ENCODE measurements at regions not wholly inside any gene's neighbourhood (a gene's known extent, or its start where the extent isn't known, plus 50 kb on each side); places are given as distances from the start of the nearest gene placed in this dataset.

- Histone ChIP-seq H3K4me3 (ENCODE audit: low read depth, low read length) (no peak overlapping the region), H3K36me3 (ENCODE audit: control insufficient read depth in 2 of 2, insufficient read depth in 1 of 2, low read length in 2 of 2) (no peaks in the 10 kb centered on the region), H3K27ac (ENCODE audit: extremely low read depth, low read depth, low read length) (no peak overlapping the region), H3K4me1 (ENCODE audit: control insufficient read depth, insufficient read depth, low read length) (no peaks in the 10 kb centered on the region), H3K9me3 (ENCODE audit: control insufficient read depth, insufficient read depth, low read depth, low read length) (no peaks in the 10 kb centered on the region)
- CTCF ChIA-PET, result no interaction called here
- POLR2A ChIA-PET, result no interaction called here
- no peak for TF ChIP-seq ZSCAN30 (tag by site-specific recombination; IDR thresholded peaks at IDR 0.05)
- TF ChIP-seq ZBTB7A (tag by site-specific recombination; IDR thresholded peaks at IDR 0.05; ENCODE audit: low read depth), result no peak
- no peak for TF ChIP-seq ZNF660 (tag by site-specific recombination; IDR thresholded peaks at IDR 0.05)
- no peak for TF ChIP-seq ZNF292 (tag by site-specific recombination; IDR thresholded peaks at IDR 0.05; ENCODE audit: borderline replicate concordance, low read depth)
- TF ChIP-seq REPIN1 (tag by site-specific recombination; IDR thresholded peaks at IDR 0.05; ENCODE audit: low read depth), result no peak
- TF ChIP-seq, protein P1, sequence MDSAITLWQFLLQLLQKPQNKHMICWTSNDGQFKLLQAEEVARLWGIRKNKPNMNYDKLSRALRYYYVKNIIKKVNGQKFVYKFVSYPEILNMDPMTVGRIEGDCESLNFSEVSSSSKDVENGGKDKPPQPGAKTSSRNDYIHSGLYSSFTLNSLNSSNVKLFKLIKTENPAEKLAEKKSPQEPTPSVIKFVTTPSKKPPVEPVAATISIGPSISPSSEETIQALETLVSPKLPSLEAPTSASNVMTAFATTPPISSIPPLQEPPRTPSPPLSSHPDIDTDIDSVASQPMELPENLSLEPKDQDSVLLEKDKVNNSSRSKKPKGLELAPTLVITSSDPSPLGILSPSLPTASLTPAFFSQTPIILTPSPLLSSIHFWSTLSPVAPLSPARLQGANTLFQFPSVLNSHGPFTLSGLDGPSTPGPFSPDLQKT (IDR thresholded peaks at IDR 0.05; ENCODE audit: borderline replicate concordance, low read depth, low read length), result no peak
- TF ChIP-seq, protein P2, sequence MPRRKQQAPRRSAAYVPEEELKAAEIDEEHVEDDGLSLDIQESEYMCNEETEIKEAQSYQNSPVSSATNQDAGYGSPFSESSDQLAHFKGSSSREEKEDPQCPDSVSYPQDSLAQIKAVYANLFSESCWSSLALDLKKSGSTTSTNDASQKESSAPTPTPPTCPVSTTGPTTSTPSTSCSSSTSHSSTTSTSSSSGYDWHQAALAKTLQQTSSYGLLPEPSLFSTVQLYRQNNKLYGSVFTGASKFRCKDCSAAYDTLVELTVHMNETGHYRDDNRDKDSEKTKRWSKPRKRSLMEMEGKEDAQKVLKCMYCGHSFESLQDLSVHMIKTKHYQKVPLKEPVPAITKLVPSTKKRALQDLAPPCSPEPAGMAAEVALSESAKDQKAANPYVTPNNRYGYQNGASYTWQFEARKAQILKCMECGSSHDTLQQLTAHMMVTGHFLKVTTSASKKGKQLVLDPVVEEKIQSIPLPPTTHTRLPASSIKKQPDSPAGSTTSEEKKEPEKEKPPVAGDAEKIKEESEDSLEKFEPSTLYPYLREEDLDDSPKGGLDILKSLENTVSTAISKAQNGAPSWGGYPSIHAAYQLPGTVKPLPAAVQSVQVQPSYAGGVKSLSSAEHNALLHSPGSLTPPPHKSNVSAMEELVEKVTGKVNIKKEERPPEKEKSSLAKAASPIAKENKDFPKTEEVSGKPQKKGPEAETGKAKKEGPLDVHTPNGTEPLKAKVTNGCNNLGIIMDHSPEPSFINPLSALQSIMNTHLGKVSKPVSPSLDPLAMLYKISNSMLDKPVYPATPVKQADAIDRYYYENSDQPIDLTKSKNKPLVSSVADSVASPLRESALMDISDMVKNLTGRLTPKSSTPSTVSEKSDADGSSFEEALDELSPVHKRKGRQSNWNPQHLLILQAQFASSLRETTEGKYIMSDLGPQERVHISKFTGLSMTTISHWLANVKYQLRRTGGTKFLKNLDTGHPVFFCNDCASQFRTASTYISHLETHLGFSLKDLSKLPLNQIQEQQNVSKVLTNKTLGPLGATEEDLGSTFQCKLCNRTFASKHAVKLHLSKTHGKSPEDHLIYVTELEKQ (tag by site-specific recombination; IDR thresholded peaks at IDR 0.05; ENCODE audit: borderline replicate concordance), result no peak
- TF ChIP-seq ZNF280C (tag by site-specific recombination; IDR thresholded peaks at IDR 0.05), result no peak
- TF ChIP-seq MEIS1 (CRISPR knock-in tag; IDR thresholded peaks at IDR 0.05; ENCODE audit: borderline replicate concordance), result no peak
- TF ChIP-seq, protein P3, sequence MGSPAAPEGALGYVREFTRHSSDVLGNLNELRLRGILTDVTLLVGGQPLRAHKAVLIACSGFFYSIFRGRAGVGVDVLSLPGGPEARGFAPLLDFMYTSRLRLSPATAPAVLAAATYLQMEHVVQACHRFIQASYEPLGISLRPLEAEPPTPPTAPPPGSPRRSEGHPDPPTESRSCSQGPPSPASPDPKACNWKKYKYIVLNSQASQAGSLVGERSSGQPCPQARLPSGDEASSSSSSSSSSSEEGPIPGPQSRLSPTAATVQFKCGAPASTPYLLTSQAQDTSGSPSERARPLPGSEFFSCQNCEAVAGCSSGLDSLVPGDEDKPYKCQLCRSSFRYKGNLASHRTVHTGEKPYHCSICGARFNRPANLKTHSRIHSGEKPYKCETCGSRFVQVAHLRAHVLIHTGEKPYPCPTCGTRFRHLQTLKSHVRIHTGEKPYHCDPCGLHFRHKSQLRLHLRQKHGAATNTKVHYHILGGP (tag by site-specific recombination; IDR thresholded peaks at IDR 0.05), result no peak
- no peak for TF ChIP-seq AEBP2 (tag by site-specific recombination; IDR thresholded peaks at IDR 0.05; ENCODE audit: borderline replicate concordance)
- TF ChIP-seq OVOL3 (tag by site-specific recombination; IDR thresholded peaks at IDR 0.05), result no peak
- TF ChIP-seq ZNF335 (tag by site-specific recombination; conservative IDR thresholded peaks at IDR 0.05), result no peak
- TF ChIP-seq ZSCAN5A (tag by site-specific recombination; IDR thresholded peaks at IDR 0.05), result no peak
These were observed 95.2 kb downstream of the PDGFA start for GRCh38 chr7:424301-424935.

Measured in HEK293 (cell line).